H1 (cell line): ENCODE measurements at regions not wholly inside any gene's neighbourhood (a gene's known extent, or its start where the extent isn't known, plus 50 kb on each side); places are given as distances from the start of the nearest gene placed in this dataset.
A peak's percentile ranks its signal among the peaks of the same experiment; 100 is the strongest.

Experiments used
- CTCF ChIA-PET: fragments of 300-600 bp; sonication (Branson Sonifier 250); formaldehyde crosslinking; loops from one replicate; lab custom pipeline; 2021; ENCODE audit not compliant: partially characterized antibody; lab: Charles Lee
- POLR2A ChIA-PET: fragments of 300-600 bp; sonication (Branson Sonifier 250); formaldehyde crosslinking; loops from one replicate; lab custom pipeline; 2021; ENCODE audit warnings: inconsistent platforms; ENCODE audit not compliant: partially characterized antibody; lab: Charles Lee
- DNase-seq, 2 experiments: peaks; one replicate each; pipeline versions ENCODE4 v3.0.0 to v3.0.0-alpha.2; 2010 to 2022; ENCODE audit warnings: low spot score in 2 of 2, low read depth in 1 of 2, mixed read lengths in 1 of 2
- FAIRE-seq: peaks from 2 replicates; lab custom pipeline; 2011; peaks lifted over from hg19 to GRCh38; lab: Jason Lieb, UNC
- H2AFZ ChIP-seq: 2 replicates; pipeline ENCODE4 v1.8.1; 2012; ENCODE audit warnings: low read length, inconsistent platforms
- H2AK5ac ChIP-seq: 2 replicates; pipeline ENCODE4 v1.6.1; 2013; ENCODE audit warnings: low read depth, low read length
- H2BK120ac ChIP-seq: replicated peaks from 2 replicates; pipeline ENCODE3; 2013; ENCODE audit warnings: low read depth, low read length, inconsistent platforms
- H2BK12ac ChIP-seq: 2 replicates; pipeline ENCODE4 v1.6.1; 2013; ENCODE audit warnings: low read depth, low read length
- H2BK15ac ChIP-seq: 2 replicates; pipeline ENCODE4 v1.6.1; 2013; ENCODE audit warnings: low read length
- H2BK20ac ChIP-seq: 2 replicates; pipeline ENCODE4 v1.6.1; 2013; ENCODE audit warnings: low read length
- H2BK5ac ChIP-seq: 2 replicates; pipeline ENCODE4 v1.6.1; 2013; ENCODE audit warnings: low read depth, low read length
- H3K14ac ChIP-seq: 2 replicates; pipeline ENCODE4 v1.6.1; 2013; ENCODE audit warnings: inconsistent platforms; ENCODE audit not compliant: insufficient read length
- H3K18ac ChIP-seq: 2 replicates; pipeline ENCODE4 v1.6.1; 2013; ENCODE audit warnings: low read length; ENCODE audit errors: extremely low read depth
- H3K23ac ChIP-seq: 2 replicates; pipeline ENCODE4 v1.6.1; 2013; ENCODE audit warnings: inconsistent platforms; ENCODE audit not compliant: insufficient read length
- H3K23me2 ChIP-seq: 2 replicates; pipeline ENCODE4 v1.6.1; 2013; ENCODE audit warnings: low read depth, low read length
- H3K27ac ChIP-seq: 2 replicates; pipeline ENCODE4 v1.6.1; 2011; ENCODE audit warnings: low read depth, low read length, inconsistent platforms
- H3K27me3 ChIP-seq, 4 experiments: replicated peaks in 1 of 4; 1 replicate in 1 of 4; 2 replicates in 3 of 4; pipeline versions ENCODE4 v1.6.1 to v1.8.1; 2011 to 2013; ENCODE audit warnings: low read length in 3 of 4, mild to moderate bottlenecking in 3 of 4, inconsistent platforms in 2 of 4, mixed read lengths in 2 of 4, moderate library complexity in 1 of 4; ENCODE audit not compliant: control insufficient read depth in 3 of 4, insufficient read depth in 3 of 4; ENCODE audit errors: extremely low read depth in 1 of 4
- H3K36me3 ChIP-seq, 4 experiments: 2 replicates each; pipeline versions ENCODE4 v1.6.1 to v1.8.1; 2011 to 2013; ENCODE audit warnings: mild to moderate bottlenecking in 4 of 4, low read length in 3 of 4, moderate library complexity in 2 of 4, control low read depth in 1 of 4, inconsistent platforms in 1 of 4; ENCODE audit not compliant: insufficient read depth in 4 of 4, control insufficient read depth in 2 of 4
- H3K4ac ChIP-seq: replicated peaks from 2 replicates; pipeline ENCODE3; 2013; ENCODE audit warnings: low read length, low read depth, mixed read lengths, inconsistent platforms; ENCODE audit not compliant: insufficient read length
- H3K4me1 ChIP-seq, 4 experiments: replicated peaks in 1 of 4; 1 replicate in 1 of 4; 2 replicates in 3 of 4; pipeline versions ENCODE4 v1.6.1 to v1.8.1; 2011 to 2013; ENCODE audit warnings: low read length in 3 of 4, inconsistent platforms in 2 of 4, mixed read lengths in 1 of 4; ENCODE audit not compliant: insufficient read depth in 4 of 4, control insufficient read depth in 3 of 4
- H3K4me2 ChIP-seq, 2 experiments: 2 replicates each; pipeline versions ENCODE4 v1.6.1 to v1.8.1; 2011 to 2013; ENCODE audit warnings: low read depth in 2 of 2, low read length in 2 of 2, control low read depth in 1 of 2, inconsistent platforms in 1 of 2, mild to moderate bottlenecking in 1 of 2; ENCODE audit not compliant: insufficient read depth in 1 of 2
- H3K4me3 ChIP-seq, 4 experiments: fragments of 200-600, 300-600 bp in 1 of 4; sonication (generic), shearing (Covaris generic), sonication (Bioruptor Twin) in 1 of 4; 2 replicates each; pipeline versions ENCODE4 v1.5.1 to v1.8.1; 2011 to 2016; ENCODE audit warnings: low read length in 4 of 4, low read depth in 3 of 4, control low read depth in 2 of 4, inconsistent platforms in 2 of 4, mild to moderate bottlenecking in 2 of 4, mixed read lengths in 1 of 4, moderate library complexity in 1 of 4; ENCODE audit not compliant: insufficient read depth in 2 of 4; ENCODE audit errors: extremely low read depth in 1 of 4
- H3K56ac ChIP-seq: replicated peaks from 2 replicates; pipeline ENCODE3; 2013; ENCODE audit warnings: low read depth, mild to moderate bottlenecking, mixed read lengths, low read length, inconsistent platforms; ENCODE audit not compliant: insufficient read length
- H3K79me1 ChIP-seq: 2 replicates; pipeline ENCODE4 v1.6.1; 2013; ENCODE audit warnings: low read depth, low read length, control low read depth
- H3K79me2 ChIP-seq, 2 experiments: 2 replicates each; pipeline versions ENCODE4 v1.6.1 to v1.8.1; 2012 to 2013; ENCODE audit warnings: low read length in 2 of 2, mild to moderate bottlenecking in 2 of 2, inconsistent platforms in 1 of 2; ENCODE audit not compliant: insufficient read depth in 2 of 2, control insufficient read depth in 1 of 2
- H3K9ac ChIP-seq, 4 experiments: replicated peaks in 1 of 4; 1 replicate in 1 of 4; 2 replicates in 3 of 4; pipeline versions ENCODE4 v1.6.1 to v1.8.1; 2011 to 2013; ENCODE audit warnings: low read depth in 3 of 4, low read length in 3 of 4, control low read depth in 2 of 4, mild to moderate bottlenecking in 2 of 4, moderate library complexity in 2 of 4, inconsistent platforms in 1 of 4; ENCODE audit errors: extremely low read depth in 1 of 4
- H3K9me3 ChIP-seq, 2 experiments: 2 replicates each; pipeline versions ENCODE4 v1.6.1 to v1.8.1; 2012 to 2013; ENCODE audit warnings: mild to moderate bottlenecking in 2 of 2, moderate library complexity in 2 of 2, control low read depth in 1 of 2, inconsistent platforms in 1 of 2, low read depth in 1 of 2, low read length in 1 of 2, mixed read lengths in 1 of 2; ENCODE audit not compliant: insufficient read depth in 2 of 2
- H4K20me1 ChIP-seq, 2 experiments: replicated peaks in 1 of 2; 2 replicates each; pipeline versions ENCODE3 to v1.8.1; 2011 to 2013; ENCODE audit warnings: inconsistent platforms in 2 of 2, low read length in 2 of 2, mild to moderate bottlenecking in 1 of 2; ENCODE audit not compliant: insufficient read depth in 2 of 2, control insufficient read depth in 1 of 2
- H4K5ac ChIP-seq: 2 replicates; pipeline ENCODE4 v1.6.1; 2013; ENCODE audit warnings: low read length, low read depth, mixed read lengths, inconsistent platforms; ENCODE audit not compliant: insufficient read length
- H4K8ac ChIP-seq: 2 replicates; pipeline ENCODE4 v1.8.0; 2013; ENCODE audit warnings: mild to moderate bottlenecking, moderate library complexity, low read length, inconsistent platforms; ENCODE audit not compliant: insufficient read depth; ENCODE audit errors: extremely low read depth
- H4K91ac ChIP-seq: replicated peaks from 2 replicates; pipeline ENCODE3; 2013; ENCODE audit warnings: low read length, mixed read lengths, inconsistent platforms; ENCODE audit not compliant: insufficient read length
- ATF2 ChIP-seq: IDR thresholded peaks from 2 replicates; pipeline ENCODE4 v1.6.1; 2012; ENCODE audit warnings: low read length, inconsistent platforms
- BCL11A ChIP-seq, 2 experiments: IDR thresholded peaks; one replicate each; pipeline ENCODE4 v1.6.1; 2011; ENCODE audit warnings: low read depth in 2 of 2, low read length in 2 of 2, mild to moderate bottlenecking in 2 of 2
- CHD2 ChIP-seq: IDR thresholded peaks from 2 replicates; pipeline ENCODE4 v1.6.1; 2012; ENCODE audit warnings: low read length, improper control_type of control experiment
- CREB1 ChIP-seq: IDR thresholded peaks from 2 replicates; pipeline ENCODE4 v1.6.1; 2012; ENCODE audit warnings: inconsistent platforms
- EGR1 ChIP-seq: IDR thresholded peaks from 2 replicates; pipeline ENCODE4 v1.6.1; 2011; ENCODE audit warnings: low read depth, low read length, borderline replicate concordance
- GTF2F1 ChIP-seq: IDR thresholded peaks from 2 replicates; pipeline ENCODE4 v1.6.1; 2012; ENCODE audit warnings: low read depth, low read length, improper control_type of control experiment, borderline replicate concordance
- JUND ChIP-seq: IDR thresholded peaks from 2 replicates; pipeline ENCODE4 v1.6.1; 2011; ENCODE audit warnings: mild to moderate bottlenecking, improper control_type of control experiment, low read length
- ZNF274 ChIP-seq: IDR thresholded peaks from 2 replicates; pipeline ENCODE4 v1.7.0; 2012; ENCODE audit warnings: low read length, borderline replicate concordance; ENCODE audit errors: extremely low read depth
- WGBS, 2 experiments: shearing (Covaris generic) in 1 of 2; methylation state at CpG; one replicate each; pipeline versions ENCODE4 v1.1.6 to v1.1.7; 2013 to 2015; ENCODE audit warnings: low lambda C conversion rate in 2 of 2, mixed read lengths in 2 of 2, inconsistent platforms in 1 of 2, low coverage in 1 of 2, missing lambda C conversion rate in 1 of 2; ENCODE audit not compliant: insufficient replicate concordance in 2 of 2, insufficient coverage in 1 of 2, insufficient read length in 1 of 2; ENCODE audit errors: extremely low coverage in 1 of 2, missing lambda C conversion rate in 1 of 2; 5-methylcytosine and 5-hydroxymethylcytosine counted together

- TF ChIP-seq CREB1 (no peak), GTF2F1 (no peak), EGR1 (no peak), ATF2 (no peak), BCL11A (IDR thresholded peaks at IDR 0.05; ENCODE audit: low read depth in 2 of 2, low read length in 2 of 2) (no peak), JUND (no peak), ZNF274 (no peak), CHD2 (no peak)
- no peak overlapping the region for H3K4me3 ChIP-seq
- ChIA-PET CTCF (no interaction called here), POLR2A (no interaction called here)
- H3K4me1 ChIP-seq = no peaks in the 10 kb centered on the region
- H4K20me1 ChIP-seq = no peaks in the 10 kb centered on the region
- WGBS, 2 experiments = 90% methylated on average over 6 of the region's 6 CpGs; no CpG with 5 or more reads in 1 of the 2 experiments
- no peak overlapping the region for H3K4me2 ChIP-seq
- H2AFZ ChIP-seq = no peak overlapping the region
- no peak overlapping the region for H2BK120ac ChIP-seq
- H3K27ac ChIP-seq = no peak overlapping the region
- no peak overlapping the region for H4K8ac ChIP-seq
- no peak overlapping the region for H2BK12ac ChIP-seq
- H3K56ac ChIP-seq = no peak overlapping the region
- H4K91ac ChIP-seq = no peak overlapping the region
- no peak overlapping the region for H2BK15ac ChIP-seq
- no peak overlapping the region for H3K23ac ChIP-seq
- H3K9me3 ChIP-seq = no peaks in the 10 kb centered on the region
- H3K14ac ChIP-seq = no peak overlapping the region
- no peaks in the 10 kb centered on the region for H3K23me2 ChIP-seq
- H4K5ac ChIP-seq = no peak overlapping the region
- H3K79me1 ChIP-seq = no peaks in the 10 kb centered on the region
- H3K27me3 ChIP-seq = no peaks in the 10 kb centered on the region
- H3K4ac ChIP-seq = no peak overlapping the region
- no peak overlapping the region for H2BK20ac ChIP-seq
- H2AK5ac ChIP-seq = no peak overlapping the region
- DNase-seq = no peak
- H2BK5ac ChIP-seq = no peak overlapping the region
- H3K79me2 ChIP-seq = no peaks in the 10 kb centered on the region
- FAIRE-seq = peak; percentile 62
- H3K36me3 ChIP-seq = no peaks in the 10 kb centered on the region
- no peak overlapping the region for H3K18ac ChIP-seq
- H3K9ac ChIP-seq = no peak overlapping the region
These were observed 200.1 kb upstream of the VCX3A start for GRCh38 chrX:6734844-6735634.
